ENCODE measurements at regions not wholly inside any gene's neighbourhood (a gene's known extent, or its start where the extent isn't known, plus 50 kb on each side); places are given as distances from the start of the nearest gene placed in this dataset.

GRCh38 chr6:135606392-135606791 is 108.9 kb upstream of the AHI1 start:
- TF ChIP-seq POLR2AphosphoS5 (IDR thresholded peaks at IDR 0.05) (no peak), CTCF (IDR thresholded peaks at IDR 0.05) (no peak), POLR2A (IDR thresholded peaks at IDR 0.05) (no peak)
